ENCODE measurements at regions not wholly inside any gene's neighbourhood (a gene's known extent, or its start where the extent isn't known, plus 50 kb on each side); places are given as distances from the start of the nearest gene placed in this dataset.

DNA sequence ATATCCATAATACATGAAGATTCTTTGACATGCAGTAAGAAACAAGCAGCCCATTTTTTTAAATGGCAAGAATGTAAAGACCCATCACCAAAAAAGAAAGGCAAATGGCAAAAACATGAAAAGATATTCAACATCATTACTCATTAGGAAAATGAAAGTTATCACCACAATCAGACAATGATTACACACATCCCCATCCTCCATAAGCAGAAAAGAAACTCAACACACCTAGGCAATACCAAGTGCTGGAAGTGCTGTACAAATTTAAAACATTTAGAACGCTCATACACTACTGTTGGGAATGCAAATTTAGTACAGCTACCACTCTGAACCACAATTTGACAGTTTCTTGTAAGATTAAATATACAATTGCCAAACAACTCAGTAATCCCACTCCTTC is 466.7 kb downstream of the ACTL7B start:
- TF ChIP-seq, protein P1, sequence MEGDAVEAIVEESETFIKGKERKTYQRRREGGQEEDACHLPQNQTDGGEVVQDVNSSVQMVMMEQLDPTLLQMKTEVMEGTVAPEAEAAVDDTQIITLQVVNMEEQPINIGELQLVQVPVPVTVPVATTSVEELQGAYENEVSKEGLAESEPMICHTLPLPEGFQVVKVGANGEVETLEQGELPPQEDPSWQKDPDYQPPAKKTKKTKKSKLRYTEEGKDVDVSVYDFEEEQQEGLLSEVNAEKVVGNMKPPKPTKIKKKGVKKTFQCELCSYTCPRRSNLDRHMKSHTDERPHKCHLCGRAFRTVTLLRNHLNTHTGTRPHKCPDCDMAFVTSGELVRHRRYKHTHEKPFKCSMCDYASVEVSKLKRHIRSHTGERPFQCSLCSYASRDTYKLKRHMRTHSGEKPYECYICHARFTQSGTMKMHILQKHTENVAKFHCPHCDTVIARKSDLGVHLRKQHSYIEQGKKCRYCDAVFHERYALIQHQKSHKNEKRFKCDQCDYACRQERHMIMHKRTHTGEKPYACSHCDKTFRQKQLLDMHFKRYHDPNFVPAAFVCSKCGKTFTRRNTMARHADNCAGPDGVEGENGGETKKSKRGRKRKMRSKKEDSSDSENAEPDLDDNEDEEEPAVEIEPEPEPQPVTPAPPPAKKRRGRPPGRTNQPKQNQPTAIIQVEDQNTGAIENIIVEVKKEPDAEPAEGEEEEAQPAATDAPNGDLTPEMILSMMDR (IDR thresholded peaks at IDR 0.05): no peak
- Histone ChIP-seq H3K27ac (no peak overlapping the region), H3K4me3 (no peak overlapping the region)
- DNase-seq (ENCODE audit: low spot score): no peak

DNA sequence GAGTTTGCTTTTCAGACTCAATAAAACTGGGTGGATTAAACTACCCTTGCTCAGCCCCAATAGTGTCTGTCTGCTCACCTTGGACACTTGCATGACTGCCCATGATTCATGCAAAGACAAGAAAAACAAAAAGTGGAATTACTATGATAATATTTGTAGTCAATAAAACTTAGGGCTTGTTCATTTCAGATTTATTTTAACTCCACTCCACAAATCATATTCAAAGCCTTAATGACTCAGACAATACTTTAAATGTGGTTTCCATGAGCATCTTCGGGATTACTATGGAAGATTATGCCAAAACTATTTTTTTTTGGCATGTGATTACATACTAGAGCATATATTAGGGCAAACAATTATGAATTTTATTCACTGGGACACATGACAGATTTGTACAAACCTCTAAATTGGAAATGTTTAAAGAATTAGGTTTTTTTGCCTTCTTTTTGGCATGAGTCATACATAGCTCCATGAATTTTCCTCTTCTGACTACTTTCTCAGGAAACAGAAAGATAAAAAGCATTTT is 468.9 kb downstream of the ACTL7B start:
- Histone ChIP-seq H3K4me3 (no peak overlapping the region), H3K27ac (no peak overlapping the region)
- DNase-seq (ENCODE audit: low spot score): no peak
- TF ChIP-seq, protein P1 (IDR thresholded peaks at IDR 0.05): no peak

DNA sequence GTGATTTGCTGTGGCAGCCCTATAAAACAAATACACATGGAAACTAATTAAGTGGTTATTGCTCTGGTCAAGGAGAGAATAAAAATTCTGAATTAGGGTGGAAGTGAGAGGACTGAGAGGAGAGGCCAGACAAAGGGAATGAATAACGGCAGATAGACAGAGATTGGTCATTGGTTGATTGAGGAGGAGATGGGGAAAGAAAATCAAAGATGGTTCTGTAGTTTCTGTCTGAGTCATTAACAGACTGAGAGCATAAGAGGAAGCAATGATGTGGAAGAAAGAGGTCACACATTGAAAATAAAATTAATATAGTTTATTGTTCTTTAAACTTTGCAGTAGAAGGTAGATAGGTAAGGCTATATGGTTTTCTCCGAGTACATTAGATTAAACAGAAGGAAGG is 469.8 kb downstream of the ACTL7B start:
- no peak for DNase-seq (ENCODE audit: low spot score)
- Histone ChIP-seq H3K27ac (no peak overlapping the region), H3K4me3 (no peak overlapping the region)
- TF ChIP-seq, protein P1 (IDR thresholded peaks at IDR 0.05): no peak

DNA sequence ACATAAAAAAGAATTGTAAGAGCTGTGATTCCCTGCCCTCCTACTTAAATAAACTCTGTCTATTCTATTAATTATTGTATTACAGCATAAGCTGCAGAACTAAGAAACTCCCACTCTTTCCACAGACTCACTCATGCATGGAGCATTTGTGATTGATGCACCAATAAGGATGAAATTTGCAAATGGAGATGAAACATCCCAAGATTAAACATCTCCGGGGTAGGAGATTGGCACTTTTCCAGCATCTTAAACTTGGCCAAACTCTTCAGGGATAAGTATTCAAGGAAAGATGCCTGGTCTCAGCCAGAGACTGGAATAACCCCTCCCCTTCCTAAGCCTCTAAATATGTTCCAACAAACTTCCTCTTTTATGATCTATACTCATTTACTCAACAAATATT is 472.0 kb downstream of the ACTL7B start:
- TF ChIP-seq, protein P1 (IDR thresholded peaks at IDR 0.05): no peak
- no peak for DNase-seq (ENCODE audit: low spot score)
- Histone ChIP-seq H3K4me3 (no peak overlapping the region), H3K27ac (no peak overlapping the region)

DNA sequence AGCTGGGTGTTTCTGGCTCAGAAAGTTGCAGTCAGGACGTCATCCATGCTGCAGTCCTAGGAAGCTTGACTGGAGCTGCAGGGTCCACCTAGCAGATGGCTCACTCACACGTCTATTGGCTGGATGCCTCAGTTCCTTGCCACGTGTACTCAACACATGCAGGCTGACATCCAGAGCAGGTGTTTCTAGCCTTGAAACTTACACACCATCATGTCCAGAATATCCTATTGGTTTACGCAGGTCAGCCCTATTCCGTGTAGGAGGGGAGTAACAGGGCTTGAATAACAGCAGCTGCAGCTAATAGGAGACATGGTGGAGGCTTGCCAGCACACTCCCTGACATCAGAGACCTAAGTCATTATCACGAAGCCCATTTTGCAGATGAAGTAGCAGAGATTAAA is 473.5 kb downstream of the ACTL7B start:
- DNase-seq (ENCODE audit: low spot score): no peak
- no peak overlapping the region for H3K4me3 ChIP-seq
- no peak overlapping the region for H3K27ac ChIP-seq
- TF ChIP-seq, protein P1 (IDR thresholded peaks at IDR 0.05): no peak

DNA sequence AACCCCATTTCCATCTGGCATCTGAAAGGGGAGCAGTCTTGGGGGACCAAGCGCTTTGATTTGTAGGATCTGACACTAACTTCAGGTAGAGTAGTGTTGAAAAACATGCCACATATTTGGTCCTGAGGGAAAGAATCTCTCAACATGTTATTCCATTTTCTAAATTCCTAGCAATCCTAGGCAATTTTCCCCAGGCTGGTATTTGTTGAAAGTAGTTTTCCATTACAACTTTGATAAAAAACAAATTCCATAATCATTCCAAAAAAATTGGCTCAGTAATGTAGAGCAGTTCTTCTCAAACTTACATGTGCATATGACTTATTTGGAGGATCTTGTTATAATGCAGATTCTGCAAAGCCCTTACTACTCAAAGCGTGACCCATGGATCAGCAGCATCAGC is 477.9 kb downstream of the ACTL7B start:
- TF ChIP-seq, protein P1 (IDR thresholded peaks at IDR 0.05): no peak
- Histone ChIP-seq H3K27ac (no peak overlapping the region), H3K4me3 (no peak overlapping the region)
- no peak for DNase-seq (ENCODE audit: low spot score)

DNA sequence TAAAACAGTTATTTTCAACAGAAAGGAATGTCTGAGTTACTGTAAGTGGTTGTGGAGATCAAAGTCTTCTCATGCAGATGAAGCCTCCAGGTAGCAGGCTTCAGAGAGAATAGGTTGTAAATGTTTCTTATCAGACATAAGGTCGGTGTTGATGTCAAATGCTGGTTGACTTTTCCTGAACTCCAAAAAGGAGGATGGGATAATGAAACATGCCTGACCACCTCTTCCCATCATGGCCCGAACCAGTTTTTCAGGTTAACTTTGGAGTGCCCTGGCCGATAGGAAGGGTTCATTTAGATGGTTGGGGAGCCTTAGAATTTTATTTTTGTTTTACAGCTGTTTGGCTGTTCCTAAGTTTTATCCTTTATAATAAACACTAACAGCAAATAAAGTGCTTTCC is 478.4 kb downstream of the ACTL7B start:
- Histone ChIP-seq H3K4me3 (no peak overlapping the region), H3K27ac (no peak overlapping the region)
- TF ChIP-seq, protein P1 (IDR thresholded peaks at IDR 0.05): no peak
- DNase-seq (ENCODE audit: low spot score): no peak
